ENCODE measurements at regions not wholly inside any gene's neighbourhood (a gene's known extent, or its start where the extent isn't known, plus 50 kb on each side); places are given as distances from the start of the nearest gene placed in this dataset.

DNA sequence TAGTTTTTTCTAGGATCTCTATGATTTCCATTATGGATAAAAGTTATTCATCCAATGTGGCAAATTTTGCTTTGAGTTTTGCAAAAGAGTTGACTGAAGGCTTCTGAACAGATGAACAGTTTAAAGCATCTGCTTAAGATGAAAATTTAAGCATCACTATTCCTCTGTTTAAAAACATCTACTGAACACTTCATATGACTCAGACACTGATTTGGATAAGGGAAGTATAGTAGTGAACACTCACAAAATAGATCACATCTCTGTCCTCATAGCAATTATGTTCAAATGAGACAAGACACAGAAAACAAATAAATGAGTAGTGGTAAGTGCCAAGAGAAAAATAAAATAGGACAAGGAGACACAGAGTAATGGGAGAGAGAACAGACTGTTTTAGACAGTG, 157.3 kb downstream of the MBL2 start:
- DNase-seq = no peak

DNA sequence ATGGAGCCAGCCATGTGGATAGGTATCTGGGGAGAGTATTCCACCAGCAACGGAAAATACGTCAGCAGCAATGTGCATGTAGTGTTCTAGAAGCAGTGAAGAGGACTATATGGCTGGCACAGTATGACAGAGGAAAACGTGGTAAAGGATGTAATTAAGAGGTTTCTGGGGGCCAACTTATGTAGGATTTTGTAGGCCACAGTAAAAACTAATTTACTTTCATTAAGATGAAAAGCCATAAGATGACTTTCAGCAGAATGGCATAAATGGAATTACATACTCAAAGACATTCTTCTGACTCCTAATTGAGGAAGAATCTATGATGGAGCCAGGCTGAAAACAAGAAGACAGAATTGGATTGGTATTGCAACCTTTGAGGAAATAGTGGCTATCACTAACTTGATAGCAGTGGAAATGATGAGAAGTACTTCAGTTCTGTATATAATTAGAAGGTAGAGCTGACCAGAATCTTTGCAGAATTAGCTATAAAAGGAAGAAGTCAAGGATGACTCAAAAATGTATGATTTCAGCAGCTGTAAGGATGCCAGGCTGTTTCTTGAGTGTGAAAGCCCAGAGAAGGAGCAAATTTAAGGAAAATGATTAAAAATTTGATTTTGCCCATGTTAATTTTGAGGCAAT, 156.7 kb downstream of the MBL2 start:
- no peak for DNase-seq

DNA sequence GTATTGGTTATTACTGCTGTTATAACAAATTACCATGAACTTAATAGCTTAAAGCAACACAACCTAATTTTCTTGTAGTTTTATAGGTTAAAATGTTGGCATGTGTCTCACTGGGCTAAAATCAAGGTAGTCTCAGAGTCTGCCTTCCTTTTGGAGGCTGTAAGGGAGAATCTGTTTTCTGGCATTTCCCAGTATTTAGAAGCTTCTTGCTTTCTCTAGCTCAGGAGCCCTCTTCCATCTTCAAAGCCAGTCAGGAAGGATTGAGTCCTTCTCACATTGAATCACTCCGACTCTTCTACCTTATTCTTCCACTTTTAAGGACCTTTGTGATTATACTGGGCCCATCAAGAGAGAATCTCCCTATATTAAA, 156.2 kb downstream of the MBL2 start:
- DNase-seq = no peak

DNA sequence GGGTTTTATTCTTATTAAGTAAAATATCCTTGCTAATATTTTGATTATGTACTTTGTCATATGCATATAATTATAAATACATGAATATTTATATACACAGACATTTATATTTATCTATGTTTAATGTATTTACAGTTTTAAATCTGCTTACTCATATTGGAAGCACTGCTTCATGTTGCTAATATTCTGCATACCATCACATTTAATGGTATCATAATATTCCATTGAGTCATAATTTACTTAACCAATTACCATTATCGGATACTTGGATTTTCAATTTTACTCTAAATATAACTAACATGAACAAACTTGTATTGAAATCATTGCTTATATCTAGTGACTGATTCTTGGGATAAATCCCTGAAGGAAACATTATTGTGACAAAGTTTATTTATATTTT, 155.2 kb downstream of the MBL2 start:
- no peak for DNase-seq

DNA sequence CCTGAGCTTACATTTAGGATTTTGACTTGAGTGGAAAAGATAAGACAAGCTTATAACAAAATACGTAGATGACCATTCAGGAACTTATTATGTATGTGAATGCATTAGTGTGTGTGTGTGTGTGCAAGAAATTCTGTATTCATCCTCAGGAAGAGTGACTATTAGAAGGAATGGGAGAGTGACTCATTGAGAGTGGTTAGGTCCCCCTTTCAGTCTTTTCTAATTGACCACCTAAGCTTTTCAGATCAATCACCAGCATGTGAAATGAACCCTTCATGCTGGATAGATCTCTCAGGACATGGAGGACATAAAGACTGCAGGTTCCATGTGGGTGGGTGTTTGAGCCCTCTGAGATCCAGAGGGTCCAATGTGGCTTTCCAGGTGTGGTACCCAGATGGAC, 153.5 kb downstream of the MBL2 start:
- no peak for DNase-seq

DNA sequence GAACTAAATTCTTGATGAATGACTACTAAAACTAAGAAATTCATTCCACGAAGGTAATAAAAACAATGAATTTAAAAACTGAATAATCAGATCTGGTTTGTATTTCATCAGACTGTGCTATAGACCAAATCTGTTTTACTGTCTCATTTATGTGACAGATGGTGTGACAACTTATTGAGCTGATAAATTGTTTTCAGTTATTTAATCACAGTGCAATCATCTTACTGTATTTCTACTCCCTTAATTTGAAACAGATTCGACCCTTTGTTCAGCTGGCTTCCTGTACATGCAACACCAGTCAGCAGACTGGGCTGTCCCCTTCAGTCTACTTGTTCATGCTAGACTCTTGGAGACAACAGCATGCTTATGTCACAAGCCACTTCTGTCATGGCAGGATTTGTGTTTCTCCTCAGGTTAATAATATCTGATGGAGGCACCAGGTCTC, 150.9 kb downstream of the MBL2 start:
- DNase-seq = no peak

DNA sequence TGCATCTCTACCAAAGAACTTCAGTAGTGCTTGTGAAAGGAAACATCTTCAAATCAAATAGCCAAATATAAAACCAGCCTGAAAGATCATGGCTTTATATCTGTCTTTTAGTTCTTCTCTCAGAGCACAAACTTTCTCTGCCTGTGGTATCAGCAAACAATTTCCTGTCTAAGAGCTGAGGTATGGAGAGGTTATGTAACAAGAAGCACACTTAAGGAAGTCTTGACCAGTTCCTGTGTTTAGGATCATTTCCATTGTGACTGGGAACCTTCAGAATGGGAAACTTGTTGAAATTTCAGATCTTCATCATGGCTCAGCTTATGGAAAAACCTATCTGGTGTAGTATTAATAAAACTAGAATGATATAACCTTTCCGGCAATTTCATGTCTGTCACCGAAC, 148.8 kb downstream of the MBL2 start:
- DNase-seq = no peak

DNA sequence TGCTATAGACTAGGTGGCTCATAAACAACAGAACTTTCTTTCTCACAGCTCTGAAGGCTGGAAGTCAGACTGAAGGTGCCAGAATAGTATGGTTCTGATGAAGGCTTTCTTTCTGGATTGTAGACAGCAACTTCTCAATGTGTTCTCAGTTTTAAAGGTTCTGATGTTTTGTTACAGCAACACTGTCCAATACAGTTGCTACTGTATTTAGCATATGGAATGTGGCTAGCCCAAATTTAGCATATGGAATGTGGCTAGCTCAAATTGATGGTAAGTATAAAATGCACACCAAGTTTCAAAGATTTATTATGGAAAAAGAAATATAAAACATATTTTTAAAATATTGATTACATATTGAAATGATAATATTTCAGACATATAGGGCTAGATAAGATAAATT, 145.3 kb downstream of the MBL2 start:
- DNase-seq = no peak

DNA sequence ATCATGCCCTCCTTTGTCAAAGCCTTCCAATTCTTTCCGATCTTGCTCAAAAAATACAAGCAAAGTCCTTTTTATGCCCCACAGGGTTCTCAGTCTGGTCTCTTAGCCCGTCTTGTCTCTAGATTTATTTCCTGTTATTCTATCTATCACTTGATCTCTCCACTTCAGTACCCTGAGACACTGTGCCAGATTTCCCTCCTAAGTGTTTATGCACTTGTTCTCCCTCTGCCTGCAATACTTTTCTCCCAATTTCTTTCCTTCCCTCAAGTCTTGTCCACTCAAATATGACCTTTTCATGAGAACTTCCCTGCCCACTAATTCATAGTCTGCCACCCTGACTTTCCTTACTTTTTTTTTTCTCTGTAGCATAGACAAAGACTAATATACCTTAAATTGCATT, 141.4 kb downstream of the MBL2 start:
- no peak for DNase-seq

DNA sequence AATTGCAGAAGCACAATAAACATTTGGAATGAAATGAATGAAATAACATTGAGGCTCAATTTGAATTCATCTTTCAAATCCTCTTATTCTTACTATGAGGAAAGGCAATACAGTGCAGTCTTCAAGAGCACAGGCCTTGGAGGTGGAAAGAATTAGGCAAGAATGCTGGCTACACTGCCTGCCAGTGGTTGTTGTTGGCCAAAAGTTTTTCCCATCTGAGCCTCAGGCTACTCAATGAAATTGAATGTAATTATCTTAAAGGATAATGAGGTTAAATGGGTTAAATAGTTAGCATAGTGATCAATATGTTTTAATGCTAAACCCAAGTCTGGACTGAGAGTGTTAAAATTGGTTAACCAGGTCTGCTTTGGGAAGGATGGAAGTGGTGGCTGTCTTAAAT, 140.9 kb downstream of the MBL2 start:
- no peak for DNase-seq

DNA sequence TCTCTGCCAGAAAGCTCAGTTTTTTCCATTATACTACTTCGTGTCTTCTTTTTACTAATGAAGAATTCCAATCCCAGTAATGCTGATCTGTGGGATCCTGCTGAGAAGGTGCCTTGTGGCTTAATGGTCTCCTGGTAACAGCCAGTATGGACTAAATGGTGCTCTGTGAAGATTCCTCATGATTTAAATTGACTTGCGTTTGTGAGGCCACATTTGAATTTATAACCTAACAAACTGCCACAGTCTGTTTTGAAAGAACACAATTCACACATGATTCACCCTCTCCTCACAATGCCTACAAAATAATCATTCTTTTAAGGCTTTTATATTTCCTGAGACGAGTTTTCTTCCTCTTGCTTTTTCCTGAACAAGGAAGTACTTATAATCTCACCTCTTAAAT, 140.0 kb downstream of the MBL2 start:
- DNase-seq = no peak

DNA sequence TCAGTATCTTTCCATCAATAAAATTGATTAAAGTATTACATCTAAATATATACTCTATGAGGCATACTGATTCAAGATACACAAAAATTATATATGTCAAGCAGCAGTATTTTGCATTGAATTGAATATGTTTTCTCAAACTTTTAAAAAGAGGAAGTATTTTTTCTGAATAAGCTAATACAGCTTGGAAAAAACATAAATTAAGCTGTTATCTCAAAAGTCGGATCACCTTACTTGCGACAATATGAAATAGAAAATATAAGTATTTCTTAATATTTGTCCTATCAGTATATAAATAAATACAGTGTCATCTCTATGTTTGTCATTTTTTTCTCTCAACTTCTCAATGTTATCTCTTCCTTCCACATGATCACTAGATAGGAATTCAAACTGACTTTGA, 139.3 kb downstream of the MBL2 start:
- DNase-seq = no peak

DNA sequence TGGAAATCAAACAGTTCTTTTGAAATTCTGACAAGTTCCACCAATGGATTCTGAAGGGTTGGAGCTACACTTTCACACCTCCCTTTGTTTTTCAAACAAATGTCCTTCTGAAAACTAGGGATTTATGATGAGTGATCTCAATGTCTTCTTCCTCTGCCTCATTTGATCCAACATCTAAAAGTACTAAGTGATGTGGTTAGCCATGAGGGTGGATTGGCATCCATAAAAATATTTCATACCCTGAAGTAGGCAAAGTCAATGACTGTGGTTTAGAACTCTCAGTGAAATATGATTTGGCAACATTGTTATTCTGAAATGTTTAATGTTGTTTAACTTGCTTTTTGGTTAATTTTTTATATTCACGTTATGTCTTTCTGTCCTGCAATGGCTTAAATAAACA, 136.9 kb downstream of the MBL2 start:
- no peak for DNase-seq

DNA sequence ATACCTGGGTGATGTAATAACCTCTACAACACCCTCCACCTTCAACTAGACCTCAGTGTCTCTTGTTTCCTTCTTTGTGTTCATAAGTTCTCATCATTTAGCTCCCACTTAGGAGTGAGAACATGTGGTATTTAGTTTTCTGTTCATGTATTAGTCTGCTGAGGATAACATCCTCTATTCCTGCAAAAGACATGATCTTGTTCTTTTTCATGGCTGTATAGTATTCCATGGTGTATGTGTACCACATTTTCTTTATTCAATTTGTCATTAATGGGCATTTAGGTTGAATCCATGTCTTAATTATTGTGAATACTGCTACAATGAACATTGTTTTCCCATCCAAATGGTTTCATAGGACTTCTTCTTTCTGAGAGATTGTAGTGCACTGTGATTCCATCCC, 135.7 kb downstream of the MBL2 start:
- no peak for DNase-seq

DNA sequence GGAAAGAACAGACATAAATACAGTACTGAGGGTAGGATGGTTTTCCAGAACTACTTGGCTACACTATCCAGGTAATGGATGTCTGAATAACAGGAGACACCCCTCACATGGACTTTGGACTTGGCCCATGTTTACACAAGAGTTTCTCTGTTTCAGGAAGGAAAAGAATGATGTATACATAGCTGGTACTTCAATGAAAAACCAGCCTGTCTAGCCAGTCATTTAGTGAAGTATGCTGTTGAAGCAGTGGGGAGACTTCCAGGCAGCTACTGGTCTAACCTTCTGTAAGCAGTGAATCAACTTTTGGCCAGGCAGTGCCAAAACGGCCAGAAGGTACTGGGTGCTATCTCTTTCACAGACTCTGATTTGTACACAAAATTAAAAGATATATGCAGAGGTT, 135.0 kb downstream of the MBL2 start:
- DNase-seq = no peak

DNA sequence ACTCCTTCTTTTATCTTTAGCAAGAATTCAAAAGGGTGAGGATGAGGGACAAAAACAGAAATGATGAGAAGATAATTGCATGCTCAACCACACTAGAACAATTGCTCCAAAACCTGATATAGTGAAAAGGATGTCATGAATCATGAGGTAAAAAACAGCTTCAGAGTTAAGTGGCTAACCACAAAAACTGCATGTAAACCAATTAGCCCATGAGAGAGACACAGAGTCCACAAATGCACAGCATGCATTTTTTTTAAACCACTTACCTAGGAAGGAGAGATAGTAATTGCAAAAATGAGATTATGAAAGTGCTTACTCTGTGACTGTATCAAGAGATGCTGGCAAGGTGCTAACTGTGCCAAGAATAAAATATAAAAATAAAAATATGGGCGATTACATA, 132.9 kb downstream of the MBL2 start:
- DNase-seq = no peak

DNA sequence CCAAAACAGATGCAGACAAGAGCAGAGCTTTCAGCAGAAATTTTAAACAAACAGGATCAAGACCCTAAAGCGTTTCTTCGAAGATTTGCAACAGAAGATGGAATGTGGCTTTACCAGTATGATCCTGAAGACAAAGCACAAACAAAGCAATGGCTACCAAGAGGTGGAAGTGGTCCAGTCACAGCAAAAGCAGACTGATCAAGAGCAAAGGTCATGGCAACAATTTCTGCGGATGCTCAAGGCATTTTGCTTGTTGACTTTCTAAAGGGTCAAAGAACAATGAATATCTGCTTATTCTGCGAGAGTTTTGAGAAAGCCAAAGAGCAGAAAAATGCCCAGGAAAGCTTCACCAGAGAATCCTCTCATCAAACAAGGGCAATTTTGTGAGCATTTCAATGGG, 130.4 kb downstream of the MBL2 start:
- no peak for DNase-seq

DNA sequence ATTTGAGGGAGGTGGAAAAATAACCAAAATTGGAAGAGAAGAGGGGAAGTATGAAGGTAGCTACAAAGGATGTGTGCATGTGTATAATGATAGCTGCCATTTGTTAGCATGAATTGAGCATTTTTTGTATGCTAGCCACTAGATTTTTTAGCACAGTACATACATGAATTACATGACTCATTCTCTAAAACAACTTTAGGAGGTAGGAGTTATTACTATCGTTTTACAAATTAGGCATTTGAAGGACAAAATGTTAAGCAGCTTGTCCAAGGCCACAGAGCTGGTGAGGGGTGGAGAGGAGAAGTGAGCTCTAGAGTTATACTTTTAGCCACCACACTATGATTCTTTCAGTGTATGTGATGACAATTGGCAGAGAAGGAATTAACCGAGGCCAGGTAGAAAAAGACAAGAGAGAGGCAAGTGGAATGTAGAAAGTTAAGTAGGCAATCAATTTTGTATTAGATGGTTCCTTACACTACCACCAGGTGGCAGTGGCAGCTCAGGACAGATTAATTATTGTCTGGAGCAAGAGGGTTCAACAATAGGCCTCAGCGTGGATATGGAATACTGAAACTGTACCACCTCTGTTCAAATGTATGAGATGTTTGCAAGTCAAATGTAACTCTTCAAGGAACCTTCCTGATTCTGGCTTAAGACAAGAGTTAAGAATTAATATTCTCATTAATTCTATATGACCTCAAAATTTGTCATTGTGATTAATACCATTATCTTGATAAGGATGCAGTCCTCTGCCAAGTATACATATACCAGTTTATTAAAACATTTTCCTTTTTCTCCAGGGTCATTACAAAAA, 128.0 kb downstream of the MBL2 start:
- no peak for DNase-seq

DNA sequence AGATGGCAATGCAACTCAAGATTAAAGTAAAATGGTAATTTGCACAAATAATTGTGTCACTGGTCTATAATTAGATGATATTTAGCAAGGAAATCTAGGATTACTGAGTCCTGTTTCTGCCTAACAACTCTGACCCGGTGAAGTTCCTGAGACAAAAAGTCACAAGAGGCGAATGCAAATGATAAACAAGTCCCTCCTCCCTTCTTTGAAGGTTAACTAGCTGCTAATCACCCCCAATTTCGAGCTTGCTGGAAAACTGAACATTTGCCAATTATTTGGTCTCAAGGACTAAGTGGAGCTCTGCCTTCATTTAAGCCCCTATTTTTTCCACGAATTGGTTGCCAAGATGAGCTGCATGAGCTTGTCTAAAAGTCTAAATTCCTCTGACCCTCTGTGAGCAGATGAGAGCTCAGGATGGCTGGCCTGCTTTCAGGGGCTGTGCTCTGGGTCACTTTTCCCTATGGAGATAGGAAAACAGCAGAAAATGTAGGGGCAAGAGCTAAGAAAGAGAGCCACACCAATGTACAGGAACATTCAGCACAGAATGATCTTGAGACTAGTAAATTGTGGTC, 127.3 kb downstream of the MBL2 start:
- no peak for DNase-seq

DNA sequence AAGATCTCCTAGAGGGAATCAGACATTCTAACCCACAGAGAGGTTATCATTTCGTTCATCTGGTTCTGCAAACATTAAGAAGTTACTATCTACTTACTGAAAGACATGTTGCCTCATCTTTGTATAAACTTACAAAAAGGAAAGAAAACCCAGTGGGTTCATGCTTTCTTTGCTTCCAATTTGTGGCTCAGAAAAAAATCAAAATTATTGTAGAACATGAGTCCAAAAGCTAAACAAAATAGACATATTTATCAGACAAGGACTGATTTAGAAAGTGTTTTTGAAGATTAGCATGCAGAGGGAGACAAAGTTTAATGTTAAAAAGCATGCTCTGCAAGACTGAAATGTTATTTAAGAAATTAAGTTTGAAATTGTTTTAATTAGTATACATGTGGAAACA, 123.1 kb downstream of the MBL2 start:
- DNase-seq = no peak

DNA sequence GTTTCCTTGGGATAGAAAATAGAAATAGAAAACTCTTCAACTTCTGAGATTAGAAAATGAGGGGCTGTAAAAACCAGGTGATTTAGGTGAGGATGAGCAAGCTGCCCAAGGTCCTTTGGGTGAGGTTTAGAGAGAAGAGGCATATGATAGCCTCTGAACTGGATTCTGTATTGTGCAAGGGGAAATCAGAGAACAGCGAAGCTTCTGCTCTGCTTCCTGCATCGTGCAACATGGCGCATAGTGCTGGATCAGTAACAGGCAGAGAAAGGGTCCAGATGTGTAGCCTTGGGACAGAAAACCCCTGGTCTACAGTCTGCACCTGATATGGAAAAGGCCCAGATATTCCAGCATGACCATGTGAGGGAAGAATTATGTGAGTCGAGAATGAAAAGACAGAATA, 121.7 kb downstream of the MBL2 start:
- no peak for DNase-seq

DNA sequence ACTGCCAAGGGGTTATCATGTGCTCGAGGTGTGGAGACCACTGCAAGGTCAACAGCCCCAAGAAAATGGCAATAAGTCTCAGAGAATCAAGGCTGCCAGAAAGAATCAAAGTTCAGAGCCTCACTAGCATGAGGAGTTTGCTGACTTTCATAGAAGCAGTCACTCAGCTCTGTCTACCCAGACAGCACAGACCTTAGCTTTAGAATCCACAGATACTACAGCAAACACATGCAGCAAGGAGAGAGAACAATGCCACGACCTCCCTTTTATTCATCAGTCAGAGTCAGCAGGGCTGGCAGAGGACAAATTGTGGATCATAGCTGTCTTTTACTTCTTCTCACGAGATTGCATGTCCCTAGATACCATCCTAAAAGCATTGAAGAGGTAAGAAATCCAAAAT, 121.3 kb downstream of the MBL2 start:
- DNase-seq = no peak

DNA sequence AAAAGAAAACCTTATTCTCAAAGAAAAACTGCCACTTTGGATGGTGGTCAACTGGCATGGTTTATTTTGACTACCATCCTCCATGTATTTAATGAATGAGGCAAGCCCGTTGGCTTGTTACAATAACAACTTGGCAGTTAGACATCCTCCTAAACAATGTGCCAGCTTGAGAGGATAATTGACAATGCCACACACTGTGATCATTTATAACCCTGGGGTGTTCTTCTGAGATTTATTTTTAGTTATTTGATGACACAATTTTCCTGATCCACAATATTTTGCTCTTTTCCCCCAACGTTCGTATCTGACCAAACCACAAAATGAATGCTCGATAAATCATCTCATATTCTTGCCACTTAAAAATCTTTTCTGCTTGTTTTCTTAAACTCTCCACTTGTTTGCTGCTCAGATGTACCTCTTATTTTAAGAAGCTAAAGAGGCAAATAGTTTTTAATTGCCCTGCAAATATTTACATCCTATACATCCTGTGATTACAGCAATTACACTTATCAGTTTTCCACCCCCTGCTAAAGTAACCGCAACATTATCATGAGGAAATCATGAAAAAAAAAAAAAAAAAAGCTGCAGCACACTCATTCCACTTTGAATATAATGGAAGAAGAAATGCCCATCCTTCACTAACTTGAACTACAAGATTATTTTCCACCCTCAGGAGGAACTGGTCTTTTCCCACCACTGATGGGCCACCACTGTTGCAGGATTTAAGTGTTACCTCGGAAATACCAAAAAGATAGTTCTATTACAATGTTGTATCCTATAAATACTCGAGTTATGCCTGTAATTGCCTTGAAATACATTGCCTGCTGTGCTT, 119.9 kb downstream of the MBL2 start:
- DNase-seq = no peak
